ENCODE measurements at regions not wholly inside any gene's neighbourhood (a gene's known extent, or its start where the extent isn't known, plus 50 kb on each side); places are given as distances from the start of the nearest gene placed in this dataset.

DNA sequence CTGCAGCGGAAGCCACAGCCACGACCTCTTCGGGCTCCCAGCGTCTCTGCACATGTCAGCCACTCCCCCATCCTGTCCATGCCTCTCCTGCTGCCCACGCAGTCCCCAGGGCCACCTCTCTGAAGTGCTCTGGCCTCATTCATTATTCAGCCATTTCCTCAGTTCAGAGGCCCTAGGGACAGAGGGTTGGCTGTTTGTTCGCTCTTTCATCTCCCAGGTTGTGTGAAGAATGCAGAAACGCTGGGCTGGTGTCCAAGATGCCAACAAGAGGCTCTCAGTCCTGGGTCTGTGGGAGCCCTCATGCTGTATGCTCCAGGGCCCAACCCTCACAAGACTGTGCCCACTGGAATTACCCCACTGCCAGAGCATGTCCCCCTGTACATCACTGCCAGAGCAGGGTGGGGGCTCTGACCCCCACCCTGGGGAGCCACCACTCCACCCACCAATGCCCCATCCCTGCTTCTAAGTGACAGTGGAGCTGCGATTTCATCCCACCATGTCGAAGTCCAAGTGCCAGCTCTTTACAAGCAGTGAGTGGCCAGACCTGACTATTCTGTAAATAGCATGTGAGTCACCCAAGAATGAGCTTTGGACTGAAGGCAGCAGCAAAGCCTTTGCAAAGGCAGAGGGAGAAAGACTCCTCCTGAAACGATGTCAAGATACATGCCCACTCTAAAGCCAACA lies 209.6 kb downstream of the BUD13 start:
- no peak overlapping the region for H3K4me3 Mint-ChIP-seq
- TF ChIP-seq, protein P1, sequence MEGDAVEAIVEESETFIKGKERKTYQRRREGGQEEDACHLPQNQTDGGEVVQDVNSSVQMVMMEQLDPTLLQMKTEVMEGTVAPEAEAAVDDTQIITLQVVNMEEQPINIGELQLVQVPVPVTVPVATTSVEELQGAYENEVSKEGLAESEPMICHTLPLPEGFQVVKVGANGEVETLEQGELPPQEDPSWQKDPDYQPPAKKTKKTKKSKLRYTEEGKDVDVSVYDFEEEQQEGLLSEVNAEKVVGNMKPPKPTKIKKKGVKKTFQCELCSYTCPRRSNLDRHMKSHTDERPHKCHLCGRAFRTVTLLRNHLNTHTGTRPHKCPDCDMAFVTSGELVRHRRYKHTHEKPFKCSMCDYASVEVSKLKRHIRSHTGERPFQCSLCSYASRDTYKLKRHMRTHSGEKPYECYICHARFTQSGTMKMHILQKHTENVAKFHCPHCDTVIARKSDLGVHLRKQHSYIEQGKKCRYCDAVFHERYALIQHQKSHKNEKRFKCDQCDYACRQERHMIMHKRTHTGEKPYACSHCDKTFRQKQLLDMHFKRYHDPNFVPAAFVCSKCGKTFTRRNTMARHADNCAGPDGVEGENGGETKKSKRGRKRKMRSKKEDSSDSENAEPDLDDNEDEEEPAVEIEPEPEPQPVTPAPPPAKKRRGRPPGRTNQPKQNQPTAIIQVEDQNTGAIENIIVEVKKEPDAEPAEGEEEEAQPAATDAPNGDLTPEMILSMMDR (conservative IDR thresholded peaks at IDR 0.05) = no peak
- no peaks in the 10 kb centered on the region for H3K27me3 Mint-ChIP-seq (ENCODE audit: low read depth)
- no peaks in the 10 kb centered on the region for H3K36me3 Mint-ChIP-seq (ENCODE audit: low read depth)
- H3K9me3 Mint-ChIP-seq = peaks cover 10% of the 10 kb centered on the region
- no peak overlapping the region for H3K27ac Mint-ChIP-seq (ENCODE audit: unreplicated experiment)
- H3K4me1 Mint-ChIP-seq = peaks cover 30% of the 10 kb centered on the region
- no peak for DNase-seq (ENCODE audit: low read depth, low spot score)

DNA sequence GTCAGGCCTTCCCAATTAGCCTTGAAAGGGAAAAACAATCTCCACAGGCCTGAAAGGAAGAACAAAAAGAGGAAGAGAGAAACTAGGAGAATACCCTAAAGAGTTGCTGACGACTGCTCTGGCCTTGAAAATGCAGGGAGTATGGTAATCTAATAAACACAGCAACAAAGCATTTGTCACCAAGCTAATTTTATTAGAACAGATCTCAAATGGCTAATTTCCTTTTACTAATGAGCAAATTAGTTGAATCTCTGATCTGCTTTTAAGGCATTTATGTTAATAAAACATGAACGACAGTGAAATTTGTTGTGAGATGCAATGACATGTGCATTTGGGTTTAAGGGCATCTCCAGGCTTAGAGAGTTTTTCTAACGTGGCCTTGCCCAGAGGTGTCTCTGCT lies 212.2 kb downstream of the BUD13 start:
- Mint-ChIP-seq H3K9me3 (peaks cover 8% of the 10 kb centered on the region), H3K4me1 (peaks cover 36% of the 10 kb centered on the region), H3K27me3 (ENCODE audit: low read depth) (no peaks in the 10 kb centered on the region), H3K27ac (ENCODE audit: unreplicated experiment) (no peak overlapping the region), H3K4me3 (no peak overlapping the region), H3K36me3 (ENCODE audit: low read depth) (no peaks in the 10 kb centered on the region)
- TF ChIP-seq, protein P1 (conservative IDR thresholded peaks at IDR 0.05) = no peak
- DNase-seq (ENCODE audit: low read depth, low spot score) = no peak

DNA sequence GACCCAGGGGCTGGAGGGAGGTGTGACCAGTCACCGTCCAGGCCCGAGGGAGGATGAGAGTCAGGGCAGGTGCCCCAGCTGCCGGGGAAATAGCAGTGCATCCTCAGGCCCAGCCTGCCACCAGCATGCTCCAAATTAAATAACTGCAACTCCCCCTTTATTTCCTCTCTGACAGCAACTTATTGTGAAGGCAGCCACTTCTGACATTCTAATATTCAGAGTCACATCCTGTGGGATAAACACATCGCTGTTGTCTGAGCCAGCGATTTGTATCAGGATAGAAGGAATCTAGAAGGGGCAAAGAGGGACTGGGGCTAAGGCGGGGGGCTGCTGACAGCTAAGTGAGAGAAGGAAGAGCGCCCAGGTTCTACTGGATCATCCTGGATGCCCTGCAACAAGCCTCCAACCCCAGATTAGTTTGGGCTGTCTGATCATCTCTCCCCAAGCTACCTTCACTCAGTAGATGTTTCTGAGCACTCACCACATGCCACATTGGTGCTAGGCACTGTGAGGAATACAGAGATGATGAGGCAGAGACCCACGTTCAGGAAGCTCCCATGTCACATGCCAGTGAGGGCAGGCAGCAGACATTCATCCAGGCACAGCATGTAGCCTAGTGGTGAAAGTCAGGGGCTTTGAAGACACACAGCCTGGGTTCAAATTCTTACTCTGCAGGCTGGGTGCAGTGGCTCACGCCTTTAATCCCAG lies 214.1 kb downstream of the BUD13 start:
- Mint-ChIP-seq H3K4me3 (no peak overlapping the region), H3K27me3 (ENCODE audit: low read depth) (no peaks in the 10 kb centered on the region), H3K9me3 (no peaks in the 10 kb centered on the region)

DNA sequence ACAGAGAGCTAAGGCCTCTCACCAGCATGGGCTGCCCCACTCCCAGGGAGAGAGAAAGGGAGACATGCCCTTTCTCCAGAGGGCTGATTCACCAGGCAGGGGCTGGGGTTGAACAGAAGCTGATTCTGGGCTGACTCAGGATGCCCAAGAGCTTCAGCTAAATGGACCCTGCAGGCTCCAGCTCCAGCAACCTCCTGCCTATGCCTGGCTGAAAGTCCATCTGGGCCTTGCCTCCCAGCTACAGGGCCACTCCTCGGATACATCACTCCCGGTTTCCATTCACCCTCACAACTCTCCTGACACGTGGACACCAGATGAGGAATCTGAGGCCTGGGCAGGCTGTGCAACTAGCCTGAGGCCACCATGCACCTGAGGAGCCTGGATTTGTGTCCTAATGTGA lies 215.5 kb downstream of the BUD13 start:
- Mint-ChIP-seq H3K4me3 (no peak overlapping the region), H3K36me3 (ENCODE audit: low read depth) (no peaks in the 10 kb centered on the region), H3K27me3 (ENCODE audit: low read depth) (no peaks in the 10 kb centered on the region), H3K9me3 (no peaks in the 10 kb centered on the region), H3K4me1 (peaks cover 19% of the 10 kb centered on the region), H3K27ac (ENCODE audit: unreplicated experiment) (peak overlapping the region; percentile 83)
- DNase-seq (ENCODE audit: low read depth, low spot score) = no peak
- TF ChIP-seq, protein P1 (conservative IDR thresholded peaks at IDR 0.05) = no peak

More for the DNA sequence above, 214.1 kb downstream of the BUD13 start:
- Mint-ChIP-seq H3K4me1 (peaks cover 33% of the 10 kb centered on the region), H3K36me3 (ENCODE audit: low read depth) (no peaks in the 10 kb centered on the region), H3K27ac (ENCODE audit: unreplicated experiment) (peak overlapping the region; percentile 37)
- no peak for DNase-seq (ENCODE audit: low read depth, low spot score)
- TF ChIP-seq, protein P1 (conservative IDR thresholded peaks at IDR 0.05) = no peak

DNA sequence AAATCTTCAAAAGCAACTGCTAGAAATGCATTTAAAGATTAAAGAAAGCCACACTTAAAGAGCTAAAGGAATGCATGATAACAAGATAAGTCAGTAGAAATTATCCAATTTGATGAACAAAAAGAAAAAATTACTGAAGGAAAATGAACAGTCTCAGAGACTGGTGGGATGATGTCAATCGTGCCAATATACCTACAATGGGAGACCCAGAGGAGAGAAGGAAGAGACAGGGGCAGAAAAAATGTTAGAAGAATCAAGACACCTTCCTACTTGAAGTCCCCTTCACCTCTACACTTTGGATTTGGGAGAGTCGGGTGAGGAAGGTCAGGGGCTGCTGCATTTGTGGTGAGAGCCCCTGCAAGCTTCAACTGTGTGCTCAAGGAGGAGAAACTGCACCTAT lies 216.3 kb downstream of the BUD13 start:
- H3K4me1 Mint-ChIP-seq = peaks cover 18% of the 10 kb centered on the region
- no peaks in the 10 kb centered on the region for H3K27me3 Mint-ChIP-seq (ENCODE audit: low read depth)
- no peak overlapping the region for H3K27ac Mint-ChIP-seq (ENCODE audit: unreplicated experiment)
- TF ChIP-seq, protein P1 (conservative IDR thresholded peaks at IDR 0.05) = no peak
- no peak overlapping the region for H3K4me3 Mint-ChIP-seq
- H3K9me3 Mint-ChIP-seq = no peaks in the 10 kb centered on the region
- DNase-seq (ENCODE audit: low read depth, low spot score) = no peak
- H3K36me3 Mint-ChIP-seq (ENCODE audit: low read depth) = no peaks in the 10 kb centered on the region
